ENCODE measurements at regions not wholly inside any gene's neighbourhood (a gene's known extent, or its start where the extent isn't known, plus 50 kb on each side); places are given as distances from the start of the nearest gene placed in this dataset.

DNA sequence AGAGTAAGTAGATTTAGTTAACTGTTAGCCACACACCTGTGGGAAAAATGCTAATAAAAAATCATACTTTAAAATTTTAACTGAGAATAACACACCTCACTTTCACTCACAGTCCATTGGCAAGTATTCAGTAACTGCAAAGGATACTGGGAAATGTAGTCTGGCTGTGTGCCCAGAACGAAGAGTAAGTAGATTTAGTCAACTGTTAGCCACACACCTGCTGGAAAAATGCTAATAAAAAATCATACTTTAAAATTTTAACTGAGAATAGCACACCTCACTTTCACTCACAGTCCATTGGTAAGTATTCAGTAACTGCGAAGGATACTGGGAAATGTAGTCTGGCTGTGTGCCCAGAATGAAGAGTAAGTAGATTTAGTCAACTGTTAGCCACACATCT, 178.4 kb upstream of the NWD2 start:
- H3K9me3 Mint-ChIP-seq: no peaks in the 10 kb centered on the region
- intact Hi-C loops (cut with micrococcal nuclease): loop anchor here (5.0 kb wide), 1 partner anchor 326 kb away; no protein-coding TSS in a partner anchor
- H3K36me3 Mint-ChIP-seq (ENCODE audit: low read depth): no peaks in the 10 kb centered on the region
- no peaks in the 10 kb centered on the region for H3K27me3 Mint-ChIP-seq
- H3K27ac Mint-ChIP-seq: no peak overlapping the region
- no peak overlapping the region for H3K4me3 Mint-ChIP-seq
- no peaks in the 10 kb centered on the region for H3K4me1 Mint-ChIP-seq (ENCODE audit: low read depth)

DNA sequence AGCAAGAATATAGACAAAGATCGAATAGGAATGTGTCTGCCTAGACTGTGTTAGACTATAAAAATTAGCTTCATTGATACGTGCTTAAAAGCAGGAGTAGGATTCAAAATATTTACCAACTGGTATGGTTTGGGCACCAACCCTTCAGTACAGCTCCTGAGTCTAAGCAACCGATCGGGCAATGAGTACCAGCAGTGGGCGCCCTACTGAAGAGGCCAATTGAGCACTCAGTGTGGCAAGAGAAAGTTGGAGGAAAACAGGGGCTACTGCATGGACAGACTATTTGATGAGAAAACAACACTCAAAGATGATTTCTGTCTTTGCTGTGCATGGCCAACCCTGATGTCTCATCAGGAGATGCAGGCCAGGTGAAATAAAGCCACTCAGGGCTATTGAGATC, 176.0 kb upstream of the NWD2 start:
- H3K36me3 Mint-ChIP-seq (ENCODE audit: low read depth): no peaks in the 10 kb centered on the region
- H3K27ac Mint-ChIP-seq: no peak overlapping the region
- peaks cover 22% of the 10 kb centered on the region for H3K9me3 Mint-ChIP-seq
- H3K4me3 Mint-ChIP-seq: no peak overlapping the region
- no peaks in the 10 kb centered on the region for H3K4me1 Mint-ChIP-seq (ENCODE audit: low read depth)
- H3K27me3 Mint-ChIP-seq: no peaks in the 10 kb centered on the region
- intact Hi-C loops (cut with micrococcal nuclease): loop anchor here (5.0 kb wide), 1 partner anchor 324 kb away; no protein-coding TSS in a partner anchor

- intact Hi-C loops (cut with micrococcal nuclease): no loop called here
- peaks cover 22% of the 10 kb centered on the region for H3K9me3 Mint-ChIP-seq
- no peaks in the 10 kb centered on the region for H3K36me3 Mint-ChIP-seq (ENCODE audit: low read depth)
- H3K4me1 Mint-ChIP-seq (ENCODE audit: low read depth): no peaks in the 10 kb centered on the region
- H3K4me3 Mint-ChIP-seq: no peak overlapping the region
- no peak overlapping the region for H3K27ac Mint-ChIP-seq
- no peaks in the 10 kb centered on the region for H3K27me3 Mint-ChIP-seq
Observed at GRCh38 chr4:37070041-37070440, 174.5 kb upstream of the NWD2 start.

DNA sequence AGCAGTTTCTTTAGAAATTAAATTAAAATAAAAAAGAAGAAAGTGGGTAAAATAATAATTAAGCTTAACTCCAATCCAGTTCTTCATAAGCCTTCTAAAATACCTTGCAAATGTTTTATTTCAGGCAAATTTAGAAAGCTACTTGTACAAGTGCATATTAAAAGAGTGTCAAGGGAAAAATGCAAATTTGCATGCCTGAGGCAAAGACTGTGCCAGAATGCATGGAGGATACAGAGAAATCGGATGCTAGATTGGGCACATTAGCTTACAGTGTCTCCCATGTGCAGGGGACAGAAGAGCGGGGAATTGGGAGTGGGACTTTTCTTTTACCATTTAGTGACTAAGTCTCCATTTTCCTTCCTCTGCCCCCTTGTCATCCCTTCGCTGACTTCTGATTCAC, 173.0 kb upstream of the NWD2 start:
- Mint-ChIP-seq H3K4me3 (no peak overlapping the region), H3K9me3 (peaks cover 22% of the 10 kb centered on the region), H3K4me1 (ENCODE audit: low read depth) (no peaks in the 10 kb centered on the region), H3K36me3 (ENCODE audit: low read depth) (no peaks in the 10 kb centered on the region), H3K27ac (no peak overlapping the region), H3K27me3 (no peaks in the 10 kb centered on the region)
- intact Hi-C loops (cut with micrococcal nuclease): no loop called here

DNA sequence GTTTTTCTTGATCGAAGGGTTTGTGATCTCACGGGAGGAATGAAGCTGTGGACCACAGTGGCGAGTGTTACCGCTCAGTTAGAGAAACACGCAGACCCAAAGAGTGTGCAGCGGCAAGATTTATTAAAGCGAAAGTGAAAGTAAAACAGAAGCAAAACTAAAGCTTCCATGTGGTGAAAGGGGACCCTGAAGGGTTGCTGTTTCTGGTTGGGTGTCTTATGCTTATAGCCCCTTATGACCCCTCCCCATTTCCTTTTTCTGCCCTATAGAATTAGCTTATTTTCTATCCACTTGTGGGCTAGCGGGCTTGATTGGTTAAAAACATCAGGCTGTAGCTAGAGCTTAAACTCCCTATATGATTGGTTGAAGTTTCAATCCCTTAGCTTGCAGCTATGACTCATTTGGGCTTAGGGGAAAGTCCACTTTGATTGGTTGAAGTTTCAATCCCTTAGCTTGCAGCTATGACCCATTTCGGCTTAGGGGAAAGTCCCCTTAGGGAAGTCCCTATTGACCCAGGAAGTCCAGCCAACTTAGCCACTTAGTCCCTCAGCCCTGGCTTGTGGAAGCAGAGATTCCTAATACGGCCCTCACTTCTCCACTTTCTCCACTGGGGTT, 171.2 kb upstream of the NWD2 start:
- H3K27me3 Mint-ChIP-seq: no peaks in the 10 kb centered on the region
- no peak overlapping the region for H3K27ac Mint-ChIP-seq
- intact Hi-C loops (cut with micrococcal nuclease): no loop called here
- H3K9me3 Mint-ChIP-seq: peaks cover 22% of the 10 kb centered on the region
- H3K4me3 Mint-ChIP-seq: no peak overlapping the region
- no peaks in the 10 kb centered on the region for H3K4me1 Mint-ChIP-seq (ENCODE audit: low read depth)
- no peaks in the 10 kb centered on the region for H3K36me3 Mint-ChIP-seq (ENCODE audit: low read depth)

DNA sequence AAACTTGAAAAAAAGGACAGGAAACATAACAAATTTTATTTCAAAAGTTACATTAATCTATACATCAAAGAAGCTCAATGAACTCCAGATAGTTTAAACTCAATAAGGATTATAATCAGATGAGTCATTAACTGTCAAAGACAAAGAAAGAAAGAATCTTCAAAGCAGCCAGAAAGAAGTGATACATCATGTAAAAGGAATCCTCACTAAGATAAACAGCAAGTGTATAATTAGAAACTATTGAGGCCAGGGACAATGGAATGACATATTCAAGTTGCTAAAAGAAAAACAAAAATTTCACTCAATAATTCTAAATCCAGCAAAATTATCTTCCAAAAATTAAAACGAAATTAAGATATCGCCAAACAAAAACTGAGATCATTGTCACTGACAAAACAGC, 161.6 kb upstream of the NWD2 start:
- Mint-ChIP-seq H3K4me3 (no peak overlapping the region), H3K4me1 (ENCODE audit: low read depth) (no peaks in the 10 kb centered on the region), H3K27ac (no peak overlapping the region), H3K27me3 (no peaks in the 10 kb centered on the region), H3K9me3 (peaks cover 31% of the 10 kb centered on the region), H3K36me3 (ENCODE audit: low read depth) (no peaks in the 10 kb centered on the region)
- intact Hi-C loops (cut with micrococcal nuclease): no loop called here

GRCh38 chr4:37095925-37096324, 148.6 kb upstream of the NWD2 start:
- Mint-ChIP-seq H3K4me3 (no peak overlapping the region), H3K27me3 (no peaks in the 10 kb centered on the region)

GRCh38 chr4:37101182-37101581, 143.4 kb upstream of the NWD2 start:
- no peaks in the 10 kb centered on the region for H3K4me1 Mint-ChIP-seq (ENCODE audit: low read depth)
- no peak overlapping the region for H3K4me3 Mint-ChIP-seq
- no peaks in the 10 kb centered on the region for H3K9me3 Mint-ChIP-seq
- intact Hi-C loops (cut with micrococcal nuclease): no loop called here
- no peaks in the 10 kb centered on the region for H3K36me3 Mint-ChIP-seq (ENCODE audit: low read depth)
- no peaks in the 10 kb centered on the region for H3K27me3 Mint-ChIP-seq
- no peak overlapping the region for H3K27ac Mint-ChIP-seq

More at GRCh38 chr4:37095925-37096324, 148.6 kb upstream of the NWD2 start:
- intact Hi-C loops (cut with micrococcal nuclease): no loop called here
- no peaks in the 10 kb centered on the region for H3K36me3 Mint-ChIP-seq (ENCODE audit: low read depth)
- no peaks in the 10 kb centered on the region for H3K9me3 Mint-ChIP-seq
- H3K4me1 Mint-ChIP-seq (ENCODE audit: low read depth): no peaks in the 10 kb centered on the region
- no peak overlapping the region for H3K27ac Mint-ChIP-seq

GRCh38 chr4:37101686-37102085, 142.9 kb upstream of the NWD2 start:
- Mint-ChIP-seq H3K27ac (no peak overlapping the region), H3K4me1 (ENCODE audit: low read depth) (no peaks in the 10 kb centered on the region), H3K9me3 (no peaks in the 10 kb centered on the region), H3K27me3 (no peaks in the 10 kb centered on the region), H3K36me3 (ENCODE audit: low read depth) (no peaks in the 10 kb centered on the region), H3K4me3 (no peak overlapping the region)
- intact Hi-C loops (cut with micrococcal nuclease): no loop called here

GRCh38 chr4:37109756-37110155, 134.8 kb upstream of the NWD2 start:
- Mint-ChIP-seq H3K9me3 (no peaks in the 10 kb centered on the region), H3K36me3 (ENCODE audit: low read depth) (no peaks in the 10 kb centered on the region), H3K4me1 (ENCODE audit: low read depth) (no peaks in the 10 kb centered on the region), H3K27me3 (no peaks in the 10 kb centered on the region), H3K27ac (no peak overlapping the region), H3K4me3 (no peak overlapping the region)
- intact Hi-C loops (cut with micrococcal nuclease): no loop called here

- no peak overlapping the region for H3K4me3 Mint-ChIP-seq
- no peaks in the 10 kb centered on the region for H3K9me3 Mint-ChIP-seq
- H3K27me3 Mint-ChIP-seq: no peaks in the 10 kb centered on the region
- H3K27ac Mint-ChIP-seq: no peak overlapping the region
- intact Hi-C loops (cut with micrococcal nuclease): no loop called here
- H3K36me3 Mint-ChIP-seq (ENCODE audit: low read depth): no peaks in the 10 kb centered on the region
- no peaks in the 10 kb centered on the region for H3K4me1 Mint-ChIP-seq (ENCODE audit: low read depth)
Observed at GRCh38 chr4:37124800-37125199, 119.7 kb upstream of the NWD2 start.

- intact Hi-C loops (cut with micrococcal nuclease): no loop called here
- no peaks in the 10 kb centered on the region for H3K9me3 Mint-ChIP-seq
- no peaks in the 10 kb centered on the region for H3K27me3 Mint-ChIP-seq
- no peaks in the 10 kb centered on the region for H3K4me1 Mint-ChIP-seq (ENCODE audit: low read depth)
- no peaks in the 10 kb centered on the region for H3K36me3 Mint-ChIP-seq (ENCODE audit: low read depth)
- H3K27ac Mint-ChIP-seq: no peak overlapping the region
- H3K4me3 Mint-ChIP-seq: no peak overlapping the region
Observed at GRCh38 chr4:37126051-37126450, 118.5 kb upstream of the NWD2 start.

GRCh38 chr4:37130465-37130864, 114.1 kb upstream of the NWD2 start:
- Mint-ChIP-seq H3K36me3 (ENCODE audit: low read depth) (no peaks in the 10 kb centered on the region), H3K27ac (no peak overlapping the region), H3K9me3 (no peaks in the 10 kb centered on the region), H3K4me3 (no peak overlapping the region), H3K27me3 (no peaks in the 10 kb centered on the region), H3K4me1 (ENCODE audit: low read depth) (no peaks in the 10 kb centered on the region)
- intact Hi-C loops (cut with micrococcal nuclease): no loop called here

- Mint-ChIP-seq H3K9me3 (no peaks in the 10 kb centered on the region), H3K4me1 (ENCODE audit: low read depth) (no peaks in the 10 kb centered on the region), H3K27ac (no peak overlapping the region), H3K4me3 (no peak overlapping the region), H3K36me3 (ENCODE audit: low read depth) (no peaks in the 10 kb centered on the region), H3K27me3 (no peaks in the 10 kb centered on the region)
- intact Hi-C loops (cut with micrococcal nuclease): no loop called here
Observed at GRCh38 chr4:37132351-37132974, 112.1 kb upstream of the NWD2 start.

DNA sequence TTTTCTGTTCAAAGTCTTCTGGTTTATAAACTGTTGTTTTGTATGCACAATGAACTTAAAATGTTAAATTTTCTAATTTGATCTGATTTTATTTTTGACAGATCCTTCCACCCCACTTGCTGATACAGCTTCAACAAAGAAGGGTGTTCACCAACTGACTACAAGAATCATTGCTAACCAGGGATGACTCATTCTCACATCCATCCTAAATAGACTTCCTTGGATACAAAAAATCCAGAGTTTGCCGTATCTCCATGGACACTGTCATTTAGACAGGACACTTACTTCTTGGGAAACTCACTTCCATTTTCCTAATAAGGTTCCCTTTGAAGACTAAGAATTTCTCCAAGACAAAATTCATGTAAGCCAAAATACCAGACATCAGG, 111.6 kb upstream of the NWD2 start:
- H3K4me3 Mint-ChIP-seq: no peak overlapping the region
- no peaks in the 10 kb centered on the region for H3K9me3 Mint-ChIP-seq
- no peaks in the 10 kb centered on the region for H3K4me1 Mint-ChIP-seq (ENCODE audit: low read depth)
- H3K27ac Mint-ChIP-seq: no peak overlapping the region
- H3K27me3 Mint-ChIP-seq: no peaks in the 10 kb centered on the region
- intact Hi-C loops (cut with micrococcal nuclease): no loop called here
- no peaks in the 10 kb centered on the region for H3K36me3 Mint-ChIP-seq (ENCODE audit: low read depth)
